GM19351 (cell line): ENCODE measurements at regions not wholly inside any gene's neighbourhood (a gene's known extent, or its start where the extent isn't known, plus 50 kb on each side); places are given as distances from the start of the nearest gene placed in this dataset.
A peak's percentile ranks its signal among the peaks of the same experiment; 100 is the strongest.

Source experiments
- ATAC-seq: cut with Tn5 transposase; IDR thresholded peaks from one replicate; pipeline ENCODE4 v1.9.1; 2021; ENCODE audit warnings: mild to moderate bottlenecking, moderate library complexity; ENCODE audit not compliant: unreplicated experiment

DNA sequence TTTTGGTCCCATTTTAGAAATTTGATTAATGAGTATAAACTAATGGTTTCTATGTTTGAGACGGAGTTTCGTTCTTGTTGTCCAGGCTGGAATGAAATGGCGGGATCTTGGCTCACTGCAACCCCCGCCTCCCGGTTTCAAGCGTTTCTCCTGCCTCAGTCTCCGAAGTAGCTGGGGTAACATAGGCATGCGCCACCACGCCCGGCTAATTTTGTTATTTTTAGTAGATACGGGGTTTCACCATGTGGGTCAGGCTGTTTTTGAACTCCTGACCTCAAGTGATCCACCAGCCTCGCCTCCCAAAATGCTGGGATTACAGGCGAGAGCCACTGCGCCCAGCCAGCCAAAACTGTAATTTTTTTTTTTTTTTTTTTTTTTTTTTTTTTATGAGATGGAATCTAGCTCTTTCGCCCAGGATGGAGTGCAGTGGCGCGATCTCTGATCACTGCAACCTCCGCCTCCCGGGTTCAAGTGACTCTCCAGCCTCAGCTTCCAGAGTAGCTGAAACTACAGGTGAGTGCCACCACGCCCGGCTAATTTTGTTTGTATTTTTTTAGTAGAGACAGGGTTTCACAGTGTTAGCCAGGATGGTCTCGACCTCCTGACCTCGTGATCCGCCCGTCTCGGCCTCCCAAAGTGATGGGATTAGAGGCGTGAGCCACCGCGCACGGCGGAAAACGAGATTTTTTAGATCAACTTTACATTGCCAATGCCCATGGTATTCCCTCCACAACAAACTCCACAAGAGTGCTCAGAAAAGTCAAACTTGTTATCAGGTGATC lies 127.8 kb downstream of the HFE start:
- no peak for ATAC-seq

DNA sequence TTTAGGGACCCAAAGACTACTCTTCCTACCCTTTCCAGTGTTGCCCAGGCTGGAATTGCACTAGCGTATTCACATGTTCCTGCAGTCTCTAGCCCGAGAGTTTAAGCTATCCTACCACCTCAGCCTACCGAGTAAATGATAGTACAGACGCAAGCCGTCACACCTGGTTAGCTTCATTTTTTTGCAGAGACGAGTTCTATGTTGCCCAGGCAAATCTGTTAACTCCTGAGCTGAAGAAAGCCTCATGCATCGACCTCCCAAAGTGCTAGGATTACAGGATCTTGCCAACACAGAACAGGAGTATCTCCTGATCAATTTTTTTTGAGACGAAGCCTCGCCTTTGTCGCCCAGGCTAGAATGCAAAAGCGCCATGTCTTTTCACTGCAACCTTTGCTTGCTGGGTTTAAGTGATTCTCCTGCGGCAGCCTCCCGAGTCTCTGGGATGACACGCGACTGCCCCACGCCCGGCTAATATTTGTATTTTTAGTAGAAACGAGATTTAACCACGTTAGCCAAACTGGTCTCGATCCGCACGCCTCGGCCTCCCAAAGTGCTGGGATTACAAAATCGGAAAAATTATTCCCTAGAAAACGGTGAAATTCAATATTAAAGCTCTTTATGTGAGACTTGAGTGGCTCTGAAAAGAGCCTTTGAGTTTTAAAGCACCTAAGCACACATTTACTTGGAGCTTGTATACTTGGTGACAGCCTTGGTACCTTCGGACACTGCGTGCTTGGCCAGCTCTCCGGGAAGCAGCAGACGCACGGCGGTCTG lies 128.5 kb downstream of the HFE start:
- ATAC-seq, result peak; percentile 27

DNA sequence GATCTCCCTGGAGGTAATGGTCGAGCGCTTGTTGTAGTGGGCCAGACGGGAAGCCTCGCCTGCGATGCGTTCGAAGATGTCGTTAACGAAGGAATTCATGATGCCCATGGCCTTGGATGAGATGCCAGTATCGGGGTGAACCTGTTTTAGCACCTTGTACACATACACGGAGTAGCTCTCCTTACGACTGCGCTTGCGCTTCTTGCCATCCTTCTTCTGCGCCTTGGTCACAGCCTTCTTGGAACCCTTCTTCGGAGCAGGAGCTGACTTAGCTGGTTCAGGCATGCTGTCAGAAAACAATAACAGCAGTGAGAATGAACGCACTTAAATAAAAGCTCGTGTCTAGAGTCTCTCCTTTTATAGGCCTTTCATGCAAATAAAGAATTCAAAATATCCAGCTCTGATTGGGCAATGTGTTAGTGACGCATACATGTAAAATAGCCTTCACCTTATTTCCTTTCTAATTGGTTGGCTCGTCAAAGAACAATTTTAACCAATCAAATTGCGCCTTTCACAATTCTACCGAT lies 129.2 kb downstream of the HFE start:
- ATAC-seq, result peak; percentile 77

DNA sequence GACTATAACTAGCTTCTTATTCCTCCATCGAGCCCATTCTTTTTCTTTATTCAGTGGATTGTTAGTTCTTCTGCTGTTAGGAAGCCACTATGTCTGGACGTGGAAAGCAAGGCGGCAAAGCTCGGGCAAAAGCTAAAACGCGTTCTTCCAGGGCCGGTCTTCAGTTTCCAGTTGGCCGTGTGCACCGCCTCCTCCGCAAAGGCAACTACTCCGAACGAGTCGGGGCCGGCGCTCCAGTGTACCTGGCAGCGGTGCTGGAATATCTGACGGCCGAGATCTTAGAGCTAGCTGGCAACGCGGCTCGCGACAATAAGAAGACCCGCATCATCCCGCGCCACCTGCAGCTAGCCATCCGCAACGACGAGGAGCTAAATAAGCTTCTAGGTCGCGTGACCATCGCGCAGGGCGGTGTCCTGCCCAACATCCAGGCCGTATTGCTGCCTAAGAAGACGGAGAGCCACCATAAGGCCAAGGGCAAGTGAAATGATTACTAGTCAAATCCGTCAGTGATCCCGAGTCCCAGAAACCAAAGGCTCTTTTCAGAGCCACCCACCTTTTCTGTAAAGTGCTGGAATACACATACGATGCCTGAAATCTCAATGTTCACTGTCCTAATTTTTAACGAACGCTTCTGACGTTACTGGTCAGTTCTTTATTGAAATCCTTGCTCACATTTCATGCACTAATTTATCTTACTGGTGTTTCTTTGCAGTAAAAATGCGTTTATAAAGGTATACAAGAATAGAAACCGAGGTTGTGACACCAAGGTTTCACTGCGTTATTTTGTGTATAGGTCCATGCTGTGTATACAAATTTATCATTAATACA lies 129.9 kb downstream of the HFE start:
- peak; percentile 42 for ATAC-seq

DNA sequence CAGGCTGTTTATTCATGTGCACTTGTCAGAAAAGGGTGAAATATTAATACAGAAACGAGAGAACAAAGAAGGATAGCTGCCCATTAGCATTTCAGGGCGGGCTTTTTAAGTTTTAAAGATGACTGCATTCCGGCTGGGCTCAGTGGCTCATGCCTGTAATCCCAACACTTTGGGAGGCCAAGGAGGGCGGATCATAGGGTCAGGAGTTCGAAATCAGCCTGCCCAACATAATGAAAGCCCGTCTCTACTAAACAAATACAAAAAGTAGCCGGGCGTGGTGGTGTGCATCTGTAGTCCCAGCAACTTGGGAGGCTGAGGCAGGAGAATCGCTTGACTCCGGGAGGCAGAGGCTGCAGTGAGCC lies 130.5 kb downstream of the HFE start:
- no peak for ATAC-seq

DNA sequence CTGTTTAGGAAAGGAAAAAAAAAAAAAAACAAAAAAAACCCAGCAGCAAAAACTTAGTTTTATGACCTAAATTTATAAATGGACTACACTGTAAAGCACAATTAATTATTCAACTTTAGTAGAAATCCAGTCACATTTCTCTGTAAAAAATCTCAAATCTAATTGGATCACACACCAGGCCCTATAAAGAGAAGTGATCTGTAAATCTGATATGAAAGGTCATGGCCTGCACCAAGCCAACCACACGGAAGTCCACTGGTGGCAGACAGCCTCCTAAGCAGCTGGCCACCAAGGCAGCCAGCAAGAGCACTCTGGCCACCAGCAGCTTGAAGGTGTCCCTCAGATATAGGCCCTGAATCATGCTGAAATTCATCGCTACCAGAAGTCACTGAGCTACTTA lies 131.6 kb downstream of the HFE start:
- ATAC-seq, result no peak

DNA sequence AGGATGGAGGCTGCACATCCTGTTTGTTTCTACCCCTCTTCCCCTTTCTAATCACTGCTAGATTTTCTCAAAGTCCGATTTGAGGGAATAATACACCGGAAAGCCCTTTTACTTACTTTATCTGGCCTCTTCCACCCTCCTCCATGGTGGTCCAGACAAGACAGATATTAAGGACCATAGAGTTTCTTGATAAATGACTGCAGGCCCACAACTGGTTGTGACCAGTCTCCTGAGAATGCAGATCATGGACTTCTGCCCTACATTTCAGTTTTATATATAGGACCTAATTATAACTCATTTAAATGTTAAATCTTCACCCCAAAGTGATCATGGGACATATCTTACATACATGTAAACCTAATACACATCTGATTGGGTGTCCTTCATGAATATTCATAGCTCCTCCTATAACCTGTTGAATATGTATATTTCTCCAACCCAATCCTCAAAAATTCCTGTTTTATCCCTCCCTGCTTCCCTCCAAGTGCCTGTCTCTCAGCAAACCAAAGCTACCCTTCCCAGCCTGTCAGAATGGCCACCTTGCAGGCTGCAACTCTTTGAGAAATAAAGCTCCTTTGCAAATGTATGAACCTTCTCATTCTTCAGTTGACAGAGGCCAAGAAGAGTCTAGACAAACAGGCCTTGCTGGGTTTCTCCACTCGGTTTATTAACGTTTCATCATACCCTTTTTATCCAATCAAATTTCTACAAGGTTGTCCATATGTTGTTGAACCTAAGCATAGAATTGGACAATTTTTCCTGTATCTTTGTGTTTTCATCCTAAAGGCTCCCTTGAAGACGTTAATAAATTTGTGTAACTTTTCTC lies 133.1 kb downstream of the HFE start:
- no peak for ATAC-seq

DNA sequence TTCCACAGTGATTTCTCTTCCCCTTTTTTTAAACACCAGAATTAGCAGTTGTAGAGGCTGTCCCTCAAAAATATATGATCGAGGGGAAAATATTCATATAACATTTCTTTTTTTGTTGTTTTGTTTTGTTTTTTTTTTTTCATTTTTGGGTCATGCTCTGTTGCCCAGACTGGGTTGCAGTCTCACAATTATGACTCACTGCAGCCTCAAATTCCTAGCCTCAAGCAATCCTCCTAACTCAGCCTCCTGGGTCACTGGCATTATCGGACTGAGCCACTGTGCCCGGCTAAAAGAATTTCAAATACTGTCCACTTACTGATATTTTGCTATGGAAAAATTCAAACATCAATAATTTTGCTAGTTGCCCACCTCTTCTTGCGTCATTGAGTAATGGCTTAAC lies 134.0 kb downstream of the HFE start:
- ATAC-seq, result no peak

DNA sequence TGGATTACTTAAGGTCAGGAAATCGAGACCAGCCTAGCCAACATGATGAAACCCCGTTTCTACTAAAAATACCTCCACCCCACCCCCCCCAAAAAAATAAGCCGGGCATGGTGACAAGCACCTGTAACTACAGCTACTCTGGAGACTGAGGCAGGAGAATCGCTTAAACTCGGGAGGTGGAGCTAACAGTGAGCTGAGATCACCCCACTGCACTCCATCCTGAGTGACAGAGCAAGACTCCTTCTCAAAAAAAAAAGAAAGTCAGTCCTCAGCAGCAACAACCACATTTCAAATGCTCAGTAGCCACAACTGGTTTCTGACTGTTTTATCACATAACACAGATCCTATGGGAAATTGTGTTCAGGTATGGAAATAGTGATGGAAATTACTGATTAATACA lies 135.3 kb downstream of the HFE start:
- no peak for ATAC-seq

DNA sequence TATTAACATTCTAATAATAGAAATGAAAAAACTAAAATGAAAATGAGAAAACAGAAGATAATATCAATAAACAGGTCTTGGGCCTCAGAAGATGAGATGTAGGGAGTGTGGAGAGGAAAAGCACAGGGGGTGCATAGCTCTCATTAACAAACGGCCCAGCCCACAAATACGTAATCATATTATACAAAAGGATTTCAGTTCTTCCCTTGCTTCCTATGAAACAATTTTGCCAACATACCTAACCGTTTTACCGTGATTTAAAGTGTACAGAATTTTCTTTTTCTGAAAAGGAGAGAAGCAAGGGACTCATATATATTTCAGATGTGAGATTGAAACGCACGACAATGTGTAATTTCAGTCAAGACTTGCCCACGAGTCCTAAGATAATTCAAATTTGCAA lies 136.0 kb downstream of the HFE start:
- ATAC-seq, result no peak

DNA sequence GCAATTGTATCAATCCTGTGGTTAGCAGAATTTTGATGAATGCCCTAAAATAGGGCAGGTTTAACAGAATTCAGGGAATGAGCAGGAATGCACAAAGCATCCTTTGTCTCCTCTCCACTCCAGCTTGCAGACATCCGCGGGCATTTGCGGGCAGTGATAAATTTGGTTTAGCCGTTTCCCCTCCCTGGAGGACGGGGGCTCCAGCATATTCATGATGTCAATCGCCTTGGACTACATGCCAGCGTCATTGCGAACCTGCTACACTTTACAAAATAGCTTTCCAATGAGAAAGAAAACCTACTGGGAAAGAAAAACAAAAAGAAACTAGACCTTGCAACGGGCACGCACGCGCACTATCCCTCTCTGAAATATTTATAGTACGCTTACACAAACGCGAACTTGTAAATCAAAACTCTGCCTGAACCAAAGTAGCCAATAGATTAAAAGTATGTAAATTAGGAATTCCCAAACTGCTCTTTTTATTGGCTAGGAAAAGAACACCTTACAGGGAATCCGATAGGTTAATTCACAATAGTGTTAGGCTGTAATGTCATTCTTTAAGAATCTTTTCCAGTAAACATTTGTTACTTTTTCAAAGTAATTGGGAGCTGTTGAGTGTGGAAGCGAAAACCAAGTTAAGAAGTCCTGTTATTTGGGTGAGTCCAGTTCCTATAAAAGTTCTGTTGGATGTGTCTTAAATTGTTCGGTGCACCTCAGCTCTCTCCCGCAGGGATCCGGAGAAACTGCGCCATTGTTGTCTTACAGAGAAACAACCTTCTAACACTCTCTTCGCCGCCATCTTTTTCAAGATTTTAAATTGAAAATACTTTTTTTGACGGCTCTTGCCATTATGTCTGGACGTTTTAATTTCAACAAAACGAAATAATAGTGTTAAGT lies 136.7 kb downstream of the HFE start:
- ATAC-seq, result peak; percentile 81

DNA sequence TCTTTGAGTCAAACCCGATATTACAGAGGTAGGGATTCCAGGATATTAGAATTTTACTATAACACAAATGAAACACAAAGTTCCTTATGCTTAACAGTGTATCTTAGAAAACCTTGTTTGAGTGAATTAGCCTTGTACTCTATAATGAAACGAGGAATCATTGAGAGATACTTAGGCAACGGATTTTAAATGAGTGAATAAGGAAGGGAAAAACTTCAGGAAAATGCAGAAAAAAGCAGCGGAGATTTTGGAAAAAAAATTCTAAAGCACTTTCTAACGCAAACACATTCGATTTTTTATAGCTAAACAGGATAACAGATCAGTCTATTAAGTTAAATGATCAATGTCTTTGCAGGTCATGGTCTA lies 137.3 kb downstream of the HFE start:
- ATAC-seq, result no peak

DNA sequence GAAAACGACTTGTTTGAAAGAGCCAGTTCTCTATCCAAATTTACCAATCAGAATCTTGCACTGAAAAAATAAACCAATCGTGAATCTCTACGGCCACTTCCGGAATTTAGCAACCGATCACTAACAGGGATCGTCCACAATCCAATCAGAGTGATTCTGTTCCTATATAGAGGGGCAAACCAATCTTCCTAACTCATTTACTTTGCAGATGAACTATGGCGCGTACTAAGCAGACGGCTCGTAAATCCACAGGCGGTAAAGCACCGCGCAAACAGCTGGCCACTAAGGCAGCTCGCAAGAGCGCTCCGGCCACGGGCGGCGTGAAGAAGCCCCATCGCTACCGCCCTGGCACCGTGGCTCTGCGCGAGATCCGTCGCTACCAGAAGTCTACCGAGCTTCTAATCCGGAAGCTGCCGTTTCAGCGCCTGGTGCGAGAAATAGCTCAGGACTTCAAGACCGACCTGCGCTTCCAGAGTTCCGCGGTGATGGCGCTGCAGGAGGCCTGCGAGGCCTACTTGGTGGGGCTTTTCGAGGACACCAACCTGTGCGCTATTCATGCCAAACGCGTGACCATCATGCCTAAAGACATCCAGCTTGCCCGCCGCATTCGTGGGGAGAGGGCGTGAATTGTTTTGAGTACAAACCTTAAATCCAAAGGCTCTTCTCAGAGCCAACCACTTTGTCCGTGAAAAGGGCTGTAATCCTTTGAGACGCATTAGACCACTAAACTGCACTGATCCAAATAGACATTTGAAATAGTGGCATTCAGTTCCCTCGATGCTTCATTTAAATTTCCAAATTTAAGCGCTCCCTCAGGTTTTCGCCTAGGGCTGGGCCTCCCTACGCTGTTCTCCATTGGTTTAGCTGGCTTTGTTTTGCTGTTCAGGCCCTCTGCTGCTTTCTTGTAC lies 138.0 kb downstream of the HFE start:
- ATAC-seq, result no peak

DNA sequence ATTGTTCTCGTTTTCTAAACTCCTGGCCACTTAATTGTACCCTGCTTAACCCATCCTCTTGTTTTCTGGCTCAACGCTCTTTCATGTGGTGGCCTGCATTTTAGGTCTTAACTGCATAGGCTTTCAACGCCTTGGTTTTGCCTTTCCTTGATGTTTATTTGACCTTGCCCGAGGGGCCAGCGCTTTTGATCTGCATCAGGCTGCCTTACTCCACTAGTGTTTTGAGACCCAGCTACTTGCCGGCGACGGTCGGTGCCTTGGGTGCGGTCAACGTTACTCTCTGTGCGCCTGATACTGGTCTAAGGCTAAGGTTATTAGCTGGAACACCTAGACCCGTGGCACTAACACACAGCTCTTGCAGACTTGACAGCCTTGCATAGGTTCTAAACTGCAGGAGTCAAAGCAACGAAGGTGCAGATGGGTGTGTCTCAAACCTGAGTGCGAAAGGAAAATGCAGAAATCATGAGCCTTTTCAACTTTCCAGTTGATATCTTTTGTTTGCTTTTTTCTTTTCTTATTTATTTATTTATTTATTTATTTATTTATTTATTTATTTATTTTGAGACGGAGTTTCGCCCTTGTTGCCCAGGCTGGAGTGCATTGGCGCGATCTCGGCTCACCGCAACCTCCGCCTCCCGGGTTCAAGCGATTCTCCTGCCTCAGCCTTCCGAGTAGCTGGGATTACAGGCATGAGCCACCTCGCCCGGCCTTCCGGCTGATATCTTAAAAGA lies 138.8 kb downstream of the HFE start:
- no peak for ATAC-seq

DNA sequence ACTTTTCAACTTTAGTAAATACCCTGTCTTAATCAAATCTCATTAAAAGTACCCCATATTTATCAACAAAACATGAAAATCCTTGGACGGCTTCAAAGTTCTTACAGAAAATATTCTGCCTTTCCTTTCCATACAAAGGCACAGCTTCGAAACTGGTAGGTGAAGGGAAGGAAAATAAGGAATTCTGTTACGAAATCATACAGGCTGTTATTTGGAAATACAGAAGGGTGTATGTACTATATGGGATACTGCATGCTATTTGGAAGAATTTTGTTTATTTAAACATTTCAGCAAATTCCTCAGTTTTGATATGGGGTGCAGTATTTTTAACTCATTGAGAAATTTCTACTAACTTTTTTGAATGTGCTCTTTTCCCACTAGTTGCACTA lies 138.4 kb upstream of the BTN3A2 start:
- ATAC-seq, result no peak

DNA sequence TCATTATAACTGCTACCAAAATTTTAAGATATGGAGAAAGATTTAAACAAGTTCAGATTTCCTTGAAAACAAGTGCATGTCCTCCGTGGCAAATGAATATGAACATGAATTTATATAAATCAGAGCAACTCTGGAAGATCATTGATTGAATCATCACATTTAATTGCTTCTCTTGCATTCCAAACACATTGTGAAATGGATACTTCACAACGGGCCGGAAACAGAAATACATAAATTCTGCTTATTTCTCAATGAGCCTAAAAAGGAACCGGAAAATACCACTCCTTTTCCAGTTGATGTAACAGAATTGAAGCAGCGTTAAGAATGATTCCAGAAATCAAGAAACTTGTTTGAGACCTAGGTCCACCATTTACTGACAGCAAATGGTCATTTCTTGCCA lies 134.6 kb upstream of the BTN3A2 start:
- no peak for ATAC-seq

DNA sequence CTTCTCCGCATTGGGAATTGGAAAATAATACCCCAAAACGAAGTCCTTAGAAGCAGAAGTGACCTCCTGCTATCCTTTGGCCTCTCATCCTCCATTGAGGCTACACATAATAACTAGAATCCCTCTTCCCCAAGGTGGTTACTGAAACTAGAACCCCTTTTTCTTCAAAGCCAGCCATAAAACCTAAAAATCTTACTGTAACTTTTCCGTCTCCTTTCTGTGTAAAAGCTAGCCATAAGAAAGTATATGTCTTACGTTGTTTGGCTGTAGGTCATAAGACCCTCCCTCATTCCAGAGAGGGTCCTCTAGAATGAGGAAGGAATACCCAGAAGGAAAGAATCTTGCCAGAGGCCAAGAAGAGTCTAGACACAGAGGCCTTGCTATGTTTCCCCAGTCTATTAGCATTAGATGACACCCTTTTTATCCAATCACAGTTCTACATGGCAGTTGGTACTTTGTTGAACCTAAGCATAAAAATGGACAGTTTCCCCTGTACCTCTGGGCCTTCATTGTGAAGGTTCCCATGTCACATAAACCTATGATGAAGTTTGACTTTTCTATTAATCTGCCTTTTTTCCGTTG lies 133.9 kb upstream of the BTN3A2 start:
- ATAC-seq, result no peak
